Fibroblast of skin of back (primary cell): ENCODE measurements at regions not wholly inside any gene's neighbourhood (a gene's known extent, or its start where the extent isn't known, plus 50 kb on each side); places are given as distances from the start of the nearest gene placed in this dataset.
A peak's percentile ranks its signal among the peaks of the same experiment; 100 is the strongest.
"Not testable (repeated sequence)": the region's sequence is repeated elsewhere in the genome, so short reads cannot be mapped to it uniquely, and the experiment has no call there.

Experiments
- DNase-seq: peaks from one replicate; pipeline ENCODE4 v3.0.0-alpha.2; 2013

GRCh38 chr1:65527707-65528503 is 107.4 kb downstream of the LEPR start:
- DNase-seq, result peak; percentile 18

GRCh38 chr1:65531972-65532570 is 111.6 kb downstream of the LEPR start:
- no peak for DNase-seq

- DNase-seq, result no peak
Measured at GRCh38 chr1:65535981-65536380, 115.5 kb downstream of the LEPR start.

- DNase-seq, result no peak
Measured at GRCh38 chr1:65538086-65538485, 117.6 kb downstream of the LEPR start.

- DNase-seq, result no peak
Measured at GRCh38 chr1:65538664-65539063, 118.2 kb downstream of the LEPR start.

GRCh38 chr1:65539266-65540131 is 119.0 kb downstream of the LEPR start:
- DNase-seq, result no peak

- no peak for DNase-seq
Measured at GRCh38 chr1:65541161-65541560, 120.7 kb downstream of the LEPR start.

- no peak for DNase-seq
Measured at GRCh38 chr1:65541865-65542264, 121.4 kb downstream of the LEPR start.

GRCh38 chr1:65542592-65542991 is 122.1 kb downstream of the LEPR start:
- DNase-seq, result not testable (repeated sequence)

- DNase-seq, result not testable (repeated sequence)
Measured at GRCh38 chr1:65550306-65551010, 130.0 kb downstream of the LEPR start.

GRCh38 chr1:65552484-65552883 is 132.0 kb downstream of the LEPR start:
- not testable (repeated sequence) for DNase-seq

- DNase-seq, result not testable (repeated sequence)
Measured at GRCh38 chr1:65554086-65554764, 133.8 kb downstream of the LEPR start.

- no peak for DNase-seq
Measured at GRCh38 chr1:65554829-65555228, 134.4 kb downstream of the LEPR start.

GRCh38 chr1:65558215-65558614 is 137.7 kb downstream of the LEPR start:
- no peak for DNase-seq

GRCh38 chr1:65564493-65564892 is 144.0 kb downstream of the LEPR start:
- no peak for DNase-seq

GRCh38 chr1:65568285-65568684 is 147.8 kb downstream of the LEPR start:
- DNase-seq, result no peak

GRCh38 chr1:65572701-65573421 is 152.4 kb downstream of the LEPR start:
- no peak for DNase-seq

- no peak for DNase-seq
Measured at GRCh38 chr1:65577278-65577677, 156.8 kb downstream of the LEPR start.

- DNase-seq, result not testable (repeated sequence)
Measured at GRCh38 chr1:65577982-65578381, 157.5 kb downstream of the LEPR start.

GRCh38 chr1:65581119-65581518 is 160.7 kb downstream of the LEPR start:
- DNase-seq, result peak; percentile 6

- DNase-seq, result no peak
Measured at GRCh38 chr1:65584399-65584798, 163.9 kb downstream of the LEPR start.
